NCI-H146 treated with DMSO at 0.1 percent for 48 hours (cell line): ENCODE measurements at regions not wholly inside any gene's neighbourhood (a gene's known extent, or its start where the extent isn't known, plus 50 kb on each side); places are given as distances from the start of the nearest gene placed in this dataset.
"Not testable (repeated sequence)": the region's sequence is repeated elsewhere in the genome, so short reads cannot be mapped to it uniquely, and the experiment has no call there.

ENCODE experiments used
- DNase-seq: peaks from one replicate; lab custom pipeline; 2025; ENCODE audit not compliant: unreplicated experiment; lab: John Stamatoyannopoulos, UW

GRCh38 chr16:86861270-86861858 is 283.0 kb downstream of the FOXL1 start:
- DNase-seq, result not testable (repeated sequence)

- no peak for DNase-seq
These were observed 284.4 kb downstream of the FOXL1 start for GRCh38 chr16:86862595-86863280.

GRCh38 chr16:86863609-86864008 is 285.3 kb downstream of the FOXL1 start:
- no peak for DNase-seq

- no peak for DNase-seq
These were observed 286.2 kb downstream of the FOXL1 start for GRCh38 chr16:86864586-86864985.

GRCh38 chr16:86865851-86866662 is 287.7 kb downstream of the FOXL1 start:
- DNase-seq, result no peak

GRCh38 chr16:86866986-86867722 is 288.8 kb downstream of the FOXL1 start:
- no peak for DNase-seq

- DNase-seq, result no peak
These were observed 289.7 kb downstream of the FOXL1 start for GRCh38 chr16:86868070-86868469.

GRCh38 chr16:86868786-86869185 is 290.4 kb downstream of the FOXL1 start:
- no peak for DNase-seq

- no peak for DNase-seq
These were observed 291.1 kb downstream of the FOXL1 start for GRCh38 chr16:86869288-86870022.

- no peak for DNase-seq
These were observed 292.0 kb downstream of the FOXL1 start for GRCh38 chr16:86870380-86870779.

GRCh38 chr16:86872131-86872530 is 293.8 kb downstream of the FOXL1 start:
- no peak for DNase-seq

GRCh38 chr16:86872833-86873232 is 294.5 kb downstream of the FOXL1 start:
- DNase-seq, result no peak

- no peak for DNase-seq
These were observed 295.8 kb downstream of the FOXL1 start for GRCh38 chr16:86874141-86874540.

- no peak for DNase-seq
These were observed 298.1 kb downstream of the FOXL1 start for GRCh38 chr16:86876499-86876898.

- no peak for DNase-seq
These were observed 298.8 kb downstream of the FOXL1 start for GRCh38 chr16:86877108-86877507.

GRCh38 chr16:86877835-86878234 is 299.5 kb downstream of the FOXL1 start:
- no peak for DNase-seq

GRCh38 chr16:86878236-86879080 is 300.1 kb downstream of the FOXL1 start:
- no peak for DNase-seq

GRCh38 chr16:86879268-86879667 is 300.9 kb downstream of the FOXL1 start:
- no peak for DNase-seq

- DNase-seq, result no peak
These were observed 302.2 kb downstream of the FOXL1 start for GRCh38 chr16:86880316-86881117.
